Activated CD8-positive, alpha-beta memory T cell treated with anti-CD3 and anti-CD28 coated beads, Interleukin-2, amount 50 U/mL, for 4 hours (primary cell): ENCODE measurements at regions not wholly inside any gene's neighbourhood (a gene's known extent, or its start where the extent isn't known, plus 50 kb on each side); places are given as distances from the start of the nearest gene placed in this dataset.
"Not testable (repeated sequence)": the region's sequence is repeated elsewhere in the genome, so short reads cannot be mapped to it uniquely, and the experiment has no call there.

Experiments used
- DNase-seq: peaks from one replicate; pipeline ENCODE4 v3.0.0-alpha.2; 2020

DNA sequence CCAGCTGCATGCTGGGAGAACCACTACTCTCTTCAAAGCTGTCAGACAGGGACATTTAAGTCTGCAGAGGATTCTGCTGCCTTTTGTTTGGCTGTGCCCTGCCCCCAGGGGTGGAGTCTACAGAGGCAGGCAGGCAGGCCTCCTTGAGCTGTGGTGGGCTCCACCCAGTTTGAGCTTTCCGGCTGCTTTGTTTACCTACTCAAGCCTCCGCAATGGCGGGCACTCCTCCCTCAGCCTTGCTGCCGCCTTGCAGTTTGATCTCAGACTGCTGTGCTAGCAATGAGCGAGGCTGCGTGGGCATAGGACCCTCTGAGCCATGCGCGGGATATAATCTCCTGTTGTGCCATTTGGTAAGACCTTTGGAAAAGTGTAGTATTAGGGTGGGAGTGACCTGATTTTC lies 581.1 kb upstream of the LCORL start:
- DNase-seq = not testable (repeated sequence)

DNA sequence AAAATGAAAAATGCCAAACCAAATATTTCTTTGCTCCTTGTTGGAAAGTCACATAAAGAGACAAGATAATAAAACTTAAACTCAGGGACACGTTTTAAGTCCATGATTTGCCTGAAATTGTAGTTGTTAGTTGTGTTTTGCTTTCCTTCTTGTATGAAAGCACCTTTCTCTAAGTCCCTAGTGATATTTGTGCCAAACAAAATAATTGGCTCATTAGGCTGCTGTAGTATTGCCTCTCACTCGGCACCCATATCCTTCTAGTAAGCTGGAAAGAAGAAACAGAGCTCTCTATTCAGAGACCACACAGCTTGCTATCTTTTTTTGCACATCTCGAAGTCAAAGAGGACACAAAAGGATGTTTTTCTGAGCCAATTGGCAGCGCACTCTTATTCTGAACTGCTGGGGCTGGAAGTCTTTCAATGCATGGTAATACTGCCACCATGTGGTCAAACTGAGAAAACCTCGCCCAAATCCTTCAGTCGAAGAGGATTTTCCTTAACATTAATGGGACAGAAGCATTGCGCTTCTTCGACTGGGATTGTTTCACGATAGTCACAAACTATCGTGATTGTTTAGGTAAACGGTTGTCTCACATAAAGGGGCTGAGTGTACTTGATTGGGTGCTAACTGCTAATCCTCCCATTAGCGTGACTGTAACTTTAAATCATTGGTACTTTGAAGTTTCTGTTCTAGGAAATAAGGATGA lies 571.9 kb upstream of the LCORL start:
- peak; percentile 34 for DNase-seq

DNA sequence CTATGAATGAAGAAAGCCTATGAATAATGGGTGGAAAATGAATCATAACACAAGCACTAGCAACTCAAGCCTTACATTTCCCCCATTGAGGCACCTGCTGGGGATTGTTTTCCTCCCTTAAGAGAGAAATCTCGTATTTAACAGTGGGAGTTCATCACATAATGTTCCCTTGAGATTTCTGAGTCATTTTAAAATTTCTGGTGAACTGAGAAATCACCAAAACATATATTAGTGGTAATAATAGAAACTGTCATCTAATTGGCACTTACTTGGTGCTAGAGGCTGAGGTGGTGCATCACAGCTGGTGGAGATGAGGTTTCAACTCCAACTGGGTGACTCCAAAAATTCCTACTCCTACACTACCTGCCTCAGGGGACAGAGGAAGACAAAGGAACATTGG lies 561.3 kb upstream of the LCORL start:
- no peak for DNase-seq

DNA sequence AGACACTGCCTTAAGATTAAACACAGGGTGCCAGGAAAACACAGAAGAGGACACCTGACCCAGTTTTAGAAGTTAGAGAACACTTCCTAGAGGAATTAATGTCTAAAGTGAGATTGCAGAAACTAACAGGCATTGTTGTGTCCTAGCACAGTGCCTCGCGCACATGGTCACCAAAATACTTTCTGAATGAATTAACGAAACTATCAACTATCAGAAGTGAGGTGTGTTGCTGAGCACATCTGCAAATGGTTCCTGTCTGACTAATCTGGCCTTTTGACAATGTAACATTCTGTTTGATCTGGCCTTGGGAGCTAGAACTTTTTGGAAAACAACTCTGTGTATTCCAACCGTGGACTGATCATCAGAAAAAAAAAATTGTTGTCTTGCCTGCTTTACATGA lies 556.8 kb upstream of the LCORL start:
- no peak for DNase-seq

DNA sequence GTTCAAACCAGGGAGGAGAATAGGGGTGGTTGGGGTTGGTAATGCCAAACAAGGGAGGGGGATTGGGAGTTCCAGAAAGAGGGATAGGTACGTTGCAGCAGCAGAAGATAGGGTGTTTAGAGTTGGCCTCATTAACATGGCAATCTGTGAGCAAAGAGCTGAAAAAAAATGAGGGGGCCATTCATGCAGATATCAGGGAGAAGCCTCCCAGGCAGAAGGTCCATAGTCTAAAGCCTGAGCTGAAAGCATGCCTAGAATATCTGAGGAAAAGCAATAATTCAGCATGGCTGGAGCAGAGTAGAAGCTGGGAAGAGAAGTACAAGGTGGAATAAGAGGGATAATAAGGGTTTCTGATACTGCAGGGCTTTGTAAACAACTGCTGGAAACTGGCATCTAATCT lies 550.9 kb upstream of the LCORL start:
- no peak for DNase-seq

DNA sequence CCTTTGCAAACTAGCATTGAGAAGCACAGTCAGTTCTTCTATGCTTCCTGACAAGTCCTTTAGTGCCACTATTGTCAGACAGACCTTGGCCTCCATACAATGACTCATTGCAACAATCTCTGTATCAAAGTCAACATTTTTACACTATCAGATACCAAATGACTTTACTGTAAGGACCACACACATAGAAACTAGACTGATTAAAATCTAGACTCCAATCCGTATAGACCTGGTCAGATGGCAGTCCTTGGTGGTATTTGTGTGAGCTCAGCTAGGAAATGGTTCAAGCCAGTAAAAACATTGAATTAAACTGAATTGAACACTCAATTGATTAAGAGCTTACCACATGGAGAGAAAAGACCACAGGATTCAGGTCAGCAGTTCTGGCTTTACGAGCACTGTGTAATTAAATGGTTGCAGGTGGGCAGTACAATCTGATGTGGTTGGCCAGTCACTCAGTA lies 549.8 kb upstream of the LCORL start:
- no peak for DNase-seq

DNA sequence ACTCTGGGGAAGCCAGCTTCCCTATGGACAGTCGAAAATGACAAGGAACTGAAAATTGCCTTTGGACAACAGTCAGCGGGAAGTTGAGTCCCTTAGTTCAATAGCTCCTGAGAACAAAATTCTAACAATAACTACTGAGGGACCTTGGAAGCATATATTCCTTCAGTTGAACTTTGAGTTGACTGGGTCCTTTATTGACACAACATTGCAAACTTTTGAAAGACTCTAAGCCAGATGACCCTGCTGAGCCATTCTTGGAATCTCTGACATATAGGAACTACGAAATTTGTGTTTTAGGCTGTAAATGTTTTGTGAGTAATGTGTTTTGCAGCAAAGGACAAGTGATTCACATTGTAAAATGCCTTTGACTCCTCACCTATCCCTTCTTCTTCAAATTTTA lies 548.8 kb upstream of the LCORL start:
- DNase-seq = no peak

DNA sequence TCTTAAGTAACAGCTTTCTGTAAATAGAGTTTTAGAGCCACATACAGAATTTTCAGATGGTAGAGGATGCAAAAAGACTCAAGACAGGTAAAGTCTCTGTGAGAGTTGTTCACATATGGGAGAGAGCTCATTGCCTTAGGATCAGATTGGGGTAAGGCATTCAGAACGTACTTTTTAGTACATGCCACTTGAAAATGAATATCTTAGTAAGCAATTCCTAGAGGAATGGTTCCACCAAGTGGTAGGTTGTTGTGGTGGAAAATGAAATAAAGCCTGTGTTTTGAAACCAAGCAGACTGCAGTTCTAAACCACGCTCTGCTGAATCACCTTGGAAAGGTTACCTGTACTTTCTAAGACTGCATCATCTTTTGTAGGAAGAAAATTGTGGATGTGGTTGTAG lies 547.0 kb upstream of the LCORL start:
- no peak for DNase-seq

DNA sequence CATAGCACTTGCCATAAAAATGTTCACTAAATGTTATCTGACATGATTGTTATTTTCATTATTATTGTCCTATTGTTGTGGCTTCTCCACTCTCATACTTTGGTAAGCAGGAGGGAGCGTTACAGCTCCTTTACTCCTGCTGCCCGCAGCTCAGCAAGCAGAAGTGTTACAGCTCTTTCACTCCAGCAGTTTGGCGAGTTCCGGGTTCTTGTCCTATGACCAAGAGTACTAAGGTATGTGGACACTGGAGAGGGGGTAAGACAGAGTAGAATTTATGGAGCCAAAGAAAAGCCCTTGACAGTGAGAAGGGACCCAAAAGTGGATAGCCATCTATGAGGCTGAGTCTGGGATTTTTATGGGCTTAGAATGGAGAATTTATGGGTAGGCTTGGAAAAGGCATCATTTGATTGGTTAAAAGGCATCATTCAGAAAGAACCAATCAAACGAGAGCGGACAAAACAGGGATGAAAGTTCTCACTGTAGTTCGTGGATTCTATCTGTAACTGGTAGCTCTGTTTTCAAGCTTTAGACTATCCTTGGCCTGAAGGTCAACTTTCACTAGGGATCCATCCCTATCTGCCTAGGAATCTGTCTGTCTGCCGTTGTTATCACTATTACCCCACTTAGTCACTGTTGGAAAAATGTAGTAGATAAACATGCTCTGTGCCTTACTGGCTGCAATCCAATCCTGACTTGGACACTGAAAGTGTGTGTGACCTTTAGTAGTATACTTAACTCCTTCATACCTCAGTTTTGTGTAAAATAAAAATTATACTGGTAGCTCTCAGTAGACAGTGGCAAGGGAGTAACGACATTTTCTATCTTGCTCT lies 545.6 kb upstream of the LCORL start:
- no peak for DNase-seq

DNA sequence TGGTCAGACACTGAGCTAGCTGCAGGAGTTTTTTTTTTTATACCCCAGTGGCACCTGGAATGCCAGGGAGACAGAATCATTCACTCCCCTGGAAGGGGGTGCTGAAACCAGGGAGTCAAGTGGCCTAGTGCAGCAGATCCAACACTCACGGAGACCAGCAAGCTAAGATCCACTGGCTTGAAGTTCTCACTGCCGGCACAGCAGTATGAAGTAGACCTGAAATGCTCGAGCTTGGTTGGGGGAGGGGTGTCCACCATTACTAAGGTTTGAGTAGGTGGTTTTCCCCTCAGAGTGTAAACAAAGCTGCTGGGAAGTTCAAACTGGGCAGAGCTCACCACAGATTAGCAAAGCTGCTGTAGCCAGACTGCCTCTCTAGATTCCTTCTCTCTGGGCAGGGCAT lies 537.9 kb upstream of the LCORL start:
- no peak for DNase-seq

DNA sequence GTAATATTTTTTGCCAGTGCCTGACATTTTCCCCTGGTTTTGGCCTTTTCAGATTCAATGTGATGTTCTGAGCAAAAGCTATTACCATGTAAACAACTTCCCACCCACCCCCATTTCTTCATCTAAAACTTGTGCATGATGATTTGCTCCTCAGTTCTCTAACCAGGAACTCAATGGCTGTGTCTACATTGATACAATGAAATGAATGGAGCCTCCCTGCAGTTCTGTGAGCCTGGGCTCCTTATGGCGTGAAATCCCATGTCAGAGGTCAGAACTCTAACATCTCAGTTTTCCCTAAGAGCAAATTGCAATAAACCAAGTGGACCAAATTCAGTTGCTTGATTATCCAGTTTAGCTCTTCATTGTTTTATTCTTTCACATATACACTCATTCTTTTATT lies 534.8 kb upstream of the LCORL start:
- DNase-seq = no peak

DNA sequence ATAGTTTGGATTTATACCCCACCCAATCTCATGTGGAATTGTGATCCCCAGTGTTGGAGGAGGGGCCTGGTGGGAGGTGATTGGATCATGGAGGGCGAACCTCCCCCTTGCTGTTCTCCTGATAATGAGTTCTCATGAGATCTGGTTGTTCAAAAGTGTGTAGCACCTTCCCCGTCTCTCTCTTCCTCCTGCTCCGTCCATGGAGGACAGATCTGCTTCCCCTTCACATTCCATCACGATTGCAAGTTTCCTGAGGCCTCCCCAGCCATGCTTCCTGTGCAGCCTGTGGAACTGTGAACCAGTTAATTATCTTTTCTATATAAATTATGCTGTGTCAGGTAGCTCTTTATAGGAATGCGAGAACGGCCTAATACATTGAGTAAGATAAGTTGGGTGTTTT lies 518.8 kb upstream of the LCORL start:
- no peak for DNase-seq

DNA sequence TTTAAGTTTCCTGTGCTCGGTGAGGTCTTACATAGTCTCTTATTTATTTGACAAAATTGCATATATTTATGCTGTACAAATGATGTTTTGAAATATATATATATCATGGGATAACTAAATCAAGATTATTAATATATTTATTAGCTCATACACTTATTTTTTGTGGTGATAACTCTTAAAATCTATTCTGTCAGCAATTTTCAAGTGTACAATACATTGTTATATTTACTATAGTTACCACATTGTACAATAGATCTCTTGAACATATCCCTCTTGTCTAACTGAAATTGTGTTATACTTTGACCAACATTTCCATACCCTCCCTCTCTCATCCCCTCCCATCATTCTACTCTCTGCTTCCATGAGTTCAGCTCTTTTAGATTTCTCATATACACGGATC lies 516.6 kb upstream of the LCORL start:
- no peak for DNase-seq

DNA sequence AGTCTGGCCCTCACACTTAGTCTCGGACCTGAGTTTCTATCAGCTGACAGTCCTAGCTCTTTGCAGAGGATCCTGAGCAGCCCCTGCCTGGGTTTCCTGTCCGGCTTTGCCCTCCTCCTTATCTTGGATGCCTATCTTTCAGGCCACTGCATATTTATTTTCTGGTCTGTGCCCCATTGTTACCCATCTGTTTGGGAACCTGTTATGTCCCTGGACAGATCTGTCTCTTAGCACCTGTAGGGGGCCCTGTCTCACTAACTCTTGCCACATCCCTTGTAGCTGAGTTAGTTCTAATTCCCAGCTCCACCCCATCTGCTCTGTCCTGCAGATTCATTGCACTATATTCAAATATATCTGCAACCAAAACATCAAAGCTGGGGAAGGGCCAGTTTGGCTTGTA lies 514.9 kb upstream of the LCORL start:
- no peak for DNase-seq

DNA sequence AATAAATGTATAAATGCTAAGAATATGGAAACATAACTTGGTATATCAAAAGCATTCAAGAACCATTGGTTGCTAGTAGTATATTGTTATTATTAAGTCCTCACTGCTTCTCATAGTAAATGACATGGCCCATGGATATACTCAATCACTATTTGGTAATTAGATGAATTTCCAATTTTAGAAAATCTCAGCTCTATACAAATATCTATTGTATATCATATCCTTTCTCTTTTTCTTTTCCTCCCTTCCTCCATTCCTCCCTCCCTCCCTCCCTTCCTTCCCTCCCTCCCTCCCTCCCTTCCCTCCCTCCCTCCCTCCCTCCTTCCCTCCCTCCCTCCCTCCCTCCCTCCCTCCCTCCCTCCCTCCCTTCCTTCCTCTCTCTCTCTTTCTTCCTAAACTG lies 514.4 kb upstream of the LCORL start:
- DNase-seq = no peak

DNA sequence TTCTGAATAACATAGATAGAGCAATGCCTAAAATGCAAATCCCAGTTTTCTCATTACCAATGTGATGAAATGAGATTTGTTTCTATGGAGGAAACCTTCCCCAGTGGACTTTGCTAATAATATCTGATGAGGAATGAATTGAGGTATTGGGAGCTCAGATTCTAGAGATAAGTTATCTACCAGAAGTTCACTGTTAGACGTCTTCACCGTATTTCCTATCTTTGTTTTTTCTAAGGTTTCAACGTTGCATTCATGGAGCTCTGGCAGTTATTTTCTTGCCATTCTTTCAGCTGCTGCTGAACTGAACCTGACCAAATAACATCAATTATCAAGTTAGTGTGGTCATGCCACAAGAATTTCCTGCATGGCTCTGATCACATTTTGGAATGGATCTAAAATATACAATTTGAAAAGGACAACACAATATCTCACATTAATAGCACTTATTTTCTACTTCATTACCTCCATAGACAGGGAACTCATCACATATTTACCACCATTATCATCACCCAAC lies 511.8 kb upstream of the LCORL start:
- no peak for DNase-seq

DNA sequence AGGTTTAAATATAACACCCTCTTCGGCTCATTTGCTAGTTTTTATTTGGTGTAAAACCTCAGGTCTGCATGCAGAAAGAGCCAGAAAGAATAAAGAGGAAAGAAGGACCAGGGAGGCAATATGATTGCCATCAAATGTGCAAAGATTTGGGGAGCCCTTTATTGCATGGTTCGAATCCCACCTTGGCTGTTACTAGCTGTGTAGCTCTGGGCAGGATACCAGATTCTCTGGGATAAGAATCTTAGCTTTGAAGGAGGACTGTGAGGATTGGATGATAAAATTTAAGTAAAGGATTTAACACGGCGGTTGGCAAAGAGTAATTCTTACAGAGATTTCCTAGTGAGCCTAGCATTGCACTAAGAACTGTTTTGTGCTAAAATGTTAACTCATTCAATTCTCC lies 510.2 kb upstream of the LCORL start:
- DNase-seq = no peak

DNA sequence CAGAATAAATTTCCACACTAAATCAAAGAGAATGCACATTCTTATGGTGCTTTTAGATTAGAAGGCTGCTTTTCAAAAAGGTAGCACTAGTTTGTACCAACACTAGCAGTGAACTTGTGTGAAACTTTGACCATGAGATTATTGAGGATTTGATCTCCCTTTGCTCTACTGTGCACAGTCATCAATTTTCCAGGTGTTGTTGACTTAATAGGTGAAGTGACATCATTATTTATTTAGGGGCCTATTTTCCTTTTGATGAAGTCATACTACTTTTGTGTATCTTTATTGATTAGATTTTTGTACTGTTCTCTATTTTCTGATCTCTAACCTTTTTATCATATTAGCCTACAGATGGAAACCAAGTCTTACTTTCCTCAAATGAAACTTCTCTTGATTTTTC lies 507.9 kb upstream of the LCORL start:
- no peak for DNase-seq

DNA sequence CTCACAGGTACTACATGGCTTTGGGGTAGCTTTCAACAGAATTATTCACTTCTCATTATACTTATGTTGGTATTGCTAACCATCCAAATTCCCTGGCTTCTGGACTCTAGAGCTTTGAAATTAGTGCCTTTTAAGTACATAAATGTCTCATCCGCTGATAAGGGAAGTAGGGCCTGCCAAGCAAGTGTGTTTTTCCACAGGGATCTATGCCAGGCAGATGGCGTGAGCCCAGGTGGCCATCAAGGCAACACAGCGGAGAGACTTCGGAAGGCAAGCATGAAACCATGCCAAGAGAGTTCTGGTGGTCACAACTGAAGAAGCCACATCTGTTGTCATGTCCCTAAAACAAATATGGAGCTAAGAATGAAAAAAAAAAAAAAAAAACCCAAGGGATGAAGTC lies 503.1 kb upstream of the LCORL start:
- DNase-seq = no peak

DNA sequence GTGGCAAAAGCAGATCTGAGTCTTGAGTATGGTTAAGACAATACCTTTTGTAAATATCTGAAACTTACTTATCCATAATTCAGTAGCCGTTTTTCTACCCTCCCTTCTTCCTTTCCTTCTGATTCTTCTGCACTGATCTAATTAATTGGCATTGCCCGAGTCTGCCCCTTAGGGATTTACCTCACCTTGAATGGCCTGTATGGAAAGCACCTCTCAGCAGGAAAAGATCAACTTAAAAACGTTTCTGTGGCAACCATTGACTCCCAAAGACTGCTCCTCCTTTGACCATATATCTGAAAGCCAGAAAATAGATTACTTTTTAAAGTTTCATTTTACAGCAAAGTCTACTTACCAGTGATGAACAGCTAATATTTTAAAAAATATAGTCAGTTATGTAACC lies 496.5 kb upstream of the LCORL start:
- no peak for DNase-seq

DNA sequence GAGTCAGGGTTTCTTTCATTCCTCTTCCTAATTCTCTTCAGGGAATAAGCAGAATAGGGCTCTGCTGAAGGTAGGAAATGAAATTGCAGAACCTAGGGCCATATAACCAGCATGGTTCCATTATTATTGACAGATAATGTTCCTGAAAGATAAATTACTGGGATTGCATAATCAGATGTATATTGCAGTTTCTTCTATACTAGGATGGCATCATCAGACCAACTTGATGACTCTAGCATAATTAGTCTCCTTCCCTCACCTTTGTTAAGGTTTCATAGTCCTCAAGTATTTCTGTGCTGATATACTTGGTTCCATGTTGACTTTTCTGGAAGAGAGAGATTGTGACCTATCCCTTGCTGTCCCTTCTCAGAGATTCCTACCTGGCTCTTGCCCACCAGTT lies 492.3 kb upstream of the LCORL start:
- no peak for DNase-seq

DNA sequence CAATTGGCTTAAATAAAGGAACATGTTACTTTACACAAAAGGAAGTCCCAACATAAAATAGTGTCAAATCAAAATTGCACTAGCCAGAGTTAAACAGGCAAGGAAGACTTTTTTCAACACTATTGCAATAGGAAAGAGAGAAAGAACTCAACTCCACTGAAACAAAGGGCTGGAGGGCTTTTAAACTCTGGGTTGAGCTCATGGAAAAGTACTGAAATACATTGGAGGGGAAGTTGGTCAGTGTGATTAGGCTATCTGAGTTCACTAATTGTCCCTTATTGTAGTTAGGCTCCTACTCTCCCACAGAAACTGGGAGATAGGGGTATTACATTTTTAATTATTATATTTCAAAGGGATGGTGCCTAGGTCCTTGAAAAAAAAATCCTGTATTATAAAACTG lies 491.2 kb upstream of the LCORL start:
- no peak for DNase-seq

DNA sequence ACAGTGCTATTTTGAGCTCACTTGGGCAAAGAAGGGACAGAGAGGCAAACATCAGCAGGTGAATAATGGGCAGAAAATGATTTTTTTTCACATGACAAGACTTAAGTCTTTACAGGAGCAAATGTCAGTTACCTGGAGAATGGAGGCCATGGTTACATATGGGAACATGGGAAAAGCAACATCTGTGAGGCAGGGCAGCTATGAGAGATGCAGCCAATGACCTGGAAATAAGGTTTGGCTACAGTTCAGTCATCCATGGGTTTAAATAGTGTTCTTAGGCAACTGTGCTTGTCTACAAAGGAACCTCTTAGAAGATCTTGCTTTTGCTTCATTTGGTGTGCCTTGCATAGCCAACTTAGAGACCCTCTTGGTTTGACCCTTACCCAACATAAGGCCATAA lies 490.2 kb upstream of the LCORL start:
- DNase-seq = no peak

DNA sequence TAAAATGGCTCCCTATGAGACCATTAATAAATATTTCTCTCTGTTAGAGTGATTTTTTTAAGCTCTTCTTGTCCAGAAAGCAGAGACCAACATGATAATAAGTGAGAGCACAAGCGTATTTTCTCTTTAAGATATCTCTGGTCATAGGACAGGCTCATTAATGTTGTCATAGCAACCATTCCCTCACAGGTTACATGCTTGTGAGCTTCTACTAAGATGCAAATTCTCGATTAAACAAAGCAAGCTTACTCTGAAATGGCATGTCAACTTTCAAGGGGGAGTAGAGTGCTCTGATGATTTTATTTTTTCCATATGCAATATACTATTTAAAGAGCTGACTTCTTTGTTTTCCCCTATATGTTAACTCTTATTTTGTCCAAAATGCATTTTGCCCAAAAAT lies 487.2 kb upstream of the LCORL start:
- no peak for DNase-seq

DNA sequence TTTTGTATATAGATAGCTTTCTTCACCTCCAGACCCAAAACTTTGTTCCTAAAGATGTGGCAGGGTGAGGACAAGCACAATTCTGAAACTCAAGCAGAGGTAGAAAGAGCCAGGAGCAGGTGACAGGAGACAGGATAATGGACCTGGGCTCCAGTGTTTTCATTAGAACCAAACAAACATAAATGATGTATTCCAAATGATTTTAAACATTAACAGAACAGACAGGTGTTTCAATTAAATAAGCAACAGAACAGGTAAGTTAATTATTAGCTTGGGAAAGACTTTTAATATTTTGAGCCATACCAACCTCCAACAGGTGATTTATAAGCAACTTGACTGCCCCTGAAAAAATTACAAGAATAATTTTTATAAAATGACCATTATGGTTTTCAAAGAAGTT lies 459.4 kb upstream of the LCORL start:
- DNase-seq = no peak
